ENCODE measurements at regions not wholly inside any gene's neighbourhood (a gene's known extent, or its start where the extent isn't known, plus 50 kb on each side); places are given as distances from the start of the nearest gene placed in this dataset.

DNA sequence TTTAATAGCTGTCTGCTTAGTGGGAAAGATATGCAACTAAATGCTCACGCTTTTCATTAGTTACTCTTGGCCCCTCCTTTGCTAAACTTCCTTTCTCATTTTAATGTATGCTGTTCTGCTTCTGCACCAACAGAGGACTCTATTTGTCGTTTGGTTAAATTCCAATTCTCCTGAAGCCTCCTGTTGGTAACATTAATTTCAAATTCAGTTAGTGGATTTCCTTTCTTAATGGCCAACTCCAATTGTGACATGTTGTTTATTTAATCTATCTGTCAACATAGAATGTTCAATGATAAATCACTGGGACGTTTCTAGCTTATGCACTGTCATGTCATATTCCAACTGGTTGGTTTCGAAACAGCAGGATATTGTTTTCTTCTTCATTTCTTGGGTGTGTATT, 467.4 kb upstream of the BCHE start:
- no peaks in the 10 kb centered on the region for H3K36me3 ChIP-seq

DNA sequence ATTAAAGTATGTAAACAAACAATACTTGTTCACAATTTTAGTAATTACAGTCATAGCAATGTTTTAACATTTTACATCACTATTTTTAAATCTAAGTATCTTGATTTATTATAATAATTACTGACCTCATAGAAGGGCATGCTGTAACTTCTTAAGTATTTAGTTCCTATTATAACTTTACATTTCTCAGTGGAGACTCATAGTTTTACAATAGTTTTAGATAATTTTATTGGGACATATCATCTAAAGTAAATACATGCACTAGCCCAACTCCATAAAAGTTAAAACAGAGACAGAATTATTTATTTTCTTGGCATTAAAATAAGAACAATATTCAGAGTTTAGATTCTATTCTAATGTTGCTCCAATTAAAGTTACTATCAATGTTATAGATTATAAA, 466.5 kb upstream of the BCHE start:
- Histone ChIP-seq H3K9me3 (no peaks in the 10 kb centered on the region), H3K27me3 (no peaks in the 10 kb centered on the region), H3K36me3 (no peaks in the 10 kb centered on the region), H3K4me3 (ENCODE audit: low read depth, low read length) (no peak overlapping the region), H3K4me1 (no peaks in the 10 kb centered on the region)
- no peak for DNase-seq
- TF ChIP-seq, protein P1, sequence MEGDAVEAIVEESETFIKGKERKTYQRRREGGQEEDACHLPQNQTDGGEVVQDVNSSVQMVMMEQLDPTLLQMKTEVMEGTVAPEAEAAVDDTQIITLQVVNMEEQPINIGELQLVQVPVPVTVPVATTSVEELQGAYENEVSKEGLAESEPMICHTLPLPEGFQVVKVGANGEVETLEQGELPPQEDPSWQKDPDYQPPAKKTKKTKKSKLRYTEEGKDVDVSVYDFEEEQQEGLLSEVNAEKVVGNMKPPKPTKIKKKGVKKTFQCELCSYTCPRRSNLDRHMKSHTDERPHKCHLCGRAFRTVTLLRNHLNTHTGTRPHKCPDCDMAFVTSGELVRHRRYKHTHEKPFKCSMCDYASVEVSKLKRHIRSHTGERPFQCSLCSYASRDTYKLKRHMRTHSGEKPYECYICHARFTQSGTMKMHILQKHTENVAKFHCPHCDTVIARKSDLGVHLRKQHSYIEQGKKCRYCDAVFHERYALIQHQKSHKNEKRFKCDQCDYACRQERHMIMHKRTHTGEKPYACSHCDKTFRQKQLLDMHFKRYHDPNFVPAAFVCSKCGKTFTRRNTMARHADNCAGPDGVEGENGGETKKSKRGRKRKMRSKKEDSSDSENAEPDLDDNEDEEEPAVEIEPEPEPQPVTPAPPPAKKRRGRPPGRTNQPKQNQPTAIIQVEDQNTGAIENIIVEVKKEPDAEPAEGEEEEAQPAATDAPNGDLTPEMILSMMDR (IDR thresholded peaks at IDR 0.05; ENCODE audit: low read depth, low read length): no peak

More for the DNA sequence above, 467.4 kb upstream of the BCHE start:
- Histone ChIP-seq H3K4me3 (ENCODE audit: low read depth, low read length) (no peak overlapping the region), H3K9me3 (no peaks in the 10 kb centered on the region), H3K4me1 (no peaks in the 10 kb centered on the region), H3K27me3 (no peaks in the 10 kb centered on the region)
- TF ChIP-seq, protein P1 (IDR thresholded peaks at IDR 0.05; ENCODE audit: low read depth, low read length): no peak
- no peak for DNase-seq

DNA sequence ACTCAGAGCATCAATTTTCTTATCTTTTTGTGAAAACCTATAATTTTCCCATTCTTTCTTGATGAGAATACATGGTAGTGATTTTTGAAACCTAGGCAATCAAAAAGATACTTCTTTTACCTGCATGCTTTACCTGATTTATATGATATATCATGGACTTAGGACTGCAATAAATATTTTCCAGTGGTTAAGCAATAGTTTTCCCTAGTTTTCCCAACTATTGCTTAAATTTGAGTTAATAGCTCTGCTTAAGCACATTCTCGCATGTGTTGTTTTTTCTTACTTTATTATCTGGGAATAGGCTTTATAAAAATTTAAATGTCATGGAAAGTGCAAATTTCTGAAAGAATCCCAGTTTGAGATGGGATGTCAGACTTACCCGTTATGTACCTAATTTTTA, 465.1 kb upstream of the BCHE start:
- TF ChIP-seq, protein P1 (IDR thresholded peaks at IDR 0.05; ENCODE audit: low read depth, low read length): no peak
- Histone ChIP-seq H3K9me3 (no peaks in the 10 kb centered on the region), H3K4me1 (no peaks in the 10 kb centered on the region), H3K27me3 (no peaks in the 10 kb centered on the region), H3K4me3 (ENCODE audit: low read depth, low read length) (no peak overlapping the region), H3K36me3 (no peaks in the 10 kb centered on the region)
- DNase-seq: no peak

DNA sequence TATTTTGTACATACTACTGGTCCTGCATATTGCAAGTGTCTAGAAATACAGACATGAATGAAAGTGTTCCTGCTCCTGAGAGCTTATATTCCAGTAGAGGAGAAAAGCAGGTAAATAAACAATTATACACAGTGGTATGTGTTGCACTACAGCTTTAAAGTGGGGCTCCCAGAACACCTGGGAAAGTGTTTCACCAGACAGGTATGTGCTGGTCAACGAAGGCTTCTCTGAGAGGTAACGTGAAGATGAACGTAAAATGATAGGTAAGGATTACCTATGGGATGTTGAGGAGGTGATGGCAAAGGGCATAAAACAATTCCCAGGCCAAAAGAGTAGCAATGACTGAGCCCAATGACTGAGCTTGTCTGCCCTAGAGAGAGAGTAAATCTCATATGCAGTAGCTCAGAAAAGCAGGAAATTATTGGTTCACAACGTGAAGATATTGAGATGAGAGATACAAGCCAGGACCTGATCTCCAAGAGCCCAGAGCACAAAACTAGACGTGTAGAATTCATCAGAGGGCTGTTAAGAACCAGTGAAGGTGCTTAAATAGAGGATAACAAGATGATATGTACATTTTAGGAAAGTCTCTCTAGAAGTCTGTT, 459.1 kb upstream of the BCHE start:
- H3K9me3 ChIP-seq: no peaks in the 10 kb centered on the region
- no peaks in the 10 kb centered on the region for H3K36me3 ChIP-seq
- no peak for DNase-seq
- H3K4me1 ChIP-seq: no peaks in the 10 kb centered on the region
- no peaks in the 10 kb centered on the region for H3K27me3 ChIP-seq
- TF ChIP-seq, protein P1 (IDR thresholded peaks at IDR 0.05; ENCODE audit: low read depth, low read length): no peak
- H3K4me3 ChIP-seq (ENCODE audit: low read depth, low read length): no peak overlapping the region

DNA sequence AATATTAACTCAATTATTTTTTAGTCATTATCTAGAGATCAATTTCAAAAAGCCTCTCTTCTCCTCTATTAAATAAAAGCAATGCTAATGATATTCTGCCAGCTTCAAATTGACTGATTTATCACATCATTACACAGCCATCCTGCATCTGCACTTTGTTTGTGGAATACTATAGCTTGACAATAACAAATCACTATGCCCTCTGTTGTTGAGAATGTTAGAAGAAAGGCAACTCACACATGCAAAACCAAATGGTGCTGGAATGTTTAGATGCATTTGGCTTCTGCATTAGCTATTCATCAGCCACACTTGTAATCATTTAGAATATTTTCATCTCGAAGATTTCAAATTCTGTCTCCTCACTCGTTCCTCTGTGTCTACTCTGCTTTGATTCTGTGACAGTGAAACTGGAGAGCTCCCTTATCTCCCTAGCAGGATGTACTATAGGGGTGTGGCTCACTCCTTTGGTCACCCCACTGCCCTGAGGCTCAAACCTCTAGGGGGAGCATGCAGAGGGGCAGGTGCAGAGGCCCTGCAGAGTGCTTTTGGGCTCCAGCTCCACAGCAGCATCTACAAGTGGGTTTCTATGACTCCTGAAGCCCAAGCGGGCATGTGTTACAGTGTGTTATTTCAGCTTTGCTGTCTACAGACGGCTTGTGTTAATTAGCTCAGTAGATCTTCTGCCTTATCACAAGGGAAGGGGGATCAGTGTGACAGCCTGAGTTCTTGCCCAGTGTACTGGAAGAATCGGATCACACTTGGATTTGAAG, 454.1 kb upstream of the BCHE start:
- TF ChIP-seq, protein P1 (IDR thresholded peaks at IDR 0.05; ENCODE audit: low read depth, low read length): no peak
- no peaks in the 10 kb centered on the region for H3K36me3 ChIP-seq
- no peaks in the 10 kb centered on the region for H3K4me1 ChIP-seq
- H3K4me3 ChIP-seq (ENCODE audit: low read depth, low read length): no peak overlapping the region
- DNase-seq: no peak
- no peaks in the 10 kb centered on the region for H3K27me3 ChIP-seq
- no peaks in the 10 kb centered on the region for H3K9me3 ChIP-seq

DNA sequence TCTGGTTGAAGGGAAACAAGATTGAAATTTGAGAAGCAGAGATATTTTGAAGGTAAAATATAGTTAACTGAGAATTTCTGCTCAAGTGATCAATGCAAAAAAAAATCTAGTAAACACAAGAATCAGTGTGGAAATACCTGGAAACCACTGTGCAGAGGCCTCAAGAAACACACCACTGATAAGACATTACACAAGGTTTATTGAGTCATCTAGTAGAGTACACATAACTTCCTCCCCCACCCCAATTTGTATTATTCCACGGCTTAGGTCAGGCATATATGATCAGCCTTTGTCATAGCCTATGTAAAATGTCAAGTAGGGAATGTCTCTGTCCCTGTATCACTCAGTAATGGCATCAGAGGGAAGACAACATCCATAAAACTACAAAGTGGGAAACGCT, 447.8 kb upstream of the BCHE start:
- H3K36me3 ChIP-seq: no peaks in the 10 kb centered on the region
- TF ChIP-seq, protein P1 (IDR thresholded peaks at IDR 0.05; ENCODE audit: low read depth, low read length): no peak
- no peaks in the 10 kb centered on the region for H3K9me3 ChIP-seq
- H3K4me1 ChIP-seq: no peaks in the 10 kb centered on the region
- no peak for DNase-seq
- H3K4me3 ChIP-seq (ENCODE audit: low read depth, low read length): no peak overlapping the region
- no peaks in the 10 kb centered on the region for H3K27me3 ChIP-seq

All from BE2C (cell line).